ENCODE measurements at regions not wholly inside any gene's neighbourhood (a gene's known extent, or its start where the extent isn't known, plus 50 kb on each side); places are given as distances from the start of the nearest gene placed in this dataset.
"Not testable (repeated sequence)": the region's sequence is repeated elsewhere in the genome, so short reads cannot be mapped to it uniquely, and the experiment has no call there.

- H3K4me3 Mint-ChIP-seq = no peak overlapping the region
- intact Hi-C loops (cut with micrococcal nuclease) = no loop called here
- no peaks in the 10 kb centered on the region for H3K4me1 Mint-ChIP-seq (ENCODE audit: low read depth)
- no peak for ATAC-seq
- no peak overlapping the region for H3K27ac Mint-ChIP-seq
- ChIA-PET CTCF (interaction anchor here (1.8 kb wide), 1 partner anchor 13 kb away, joined by 6 read pairs; no protein-coding TSS in a partner anchor), POLR2A (no interaction called here)
- no peak for DNase-seq
- H3K36me3 Mint-ChIP-seq (ENCODE audit: low read depth) = no peaks in the 10 kb centered on the region
- no peak for TF ChIP-seq CTCF (IDR thresholded peaks at IDR 0.05)
- H3K9me3 Mint-ChIP-seq = peaks cover 27% of the 10 kb centered on the region
- H3K27me3 Mint-ChIP-seq = peaks cover 3% of the 10 kb centered on the region
Measured at GRCh38 chr13:59404331-59404730, 759.4 kb downstream of the DIAPH3 start.

- ATAC-seq; H3K27me3 Mint-ChIP-seq; DNase-seq; H3K27ac Mint-ChIP-seq; intact Hi-C loops (cut with micrococcal nuclease); POLR2A ChIA-PET; CTCF ChIA-PET; H3K36me3 Mint-ChIP-seq (ENCODE audit: low read depth); H3K4me1 Mint-ChIP-seq (ENCODE audit: low read depth); H3K4me3 Mint-ChIP-seq: not testable (repeated sequence)
- peaks cover 27% of the 10 kb centered on the region for H3K9me3 Mint-ChIP-seq
Measured at GRCh38 chr13:59407251-59407650, 756.5 kb downstream of the DIAPH3 start.

GRCh38 chr13:59408738-59409137 is 755.0 kb downstream of the DIAPH3 start:
- DNase-seq = no peak
- H3K4me1 Mint-ChIP-seq (ENCODE audit: low read depth) = no peaks in the 10 kb centered on the region
- H3K36me3 Mint-ChIP-seq (ENCODE audit: low read depth) = no peaks in the 10 kb centered on the region
- no peak for TF ChIP-seq CTCF (IDR thresholded peaks at IDR 0.05)
- H3K4me3 Mint-ChIP-seq = no peak overlapping the region
- no peak for ATAC-seq
- no peak overlapping the region for H3K27ac Mint-ChIP-seq
- intact Hi-C loops (cut with micrococcal nuclease) = no loop called here
- ChIA-PET CTCF (interaction anchor here (2.1 kb wide), 1 partner anchor 17 kb away, joined by 9 read pairs; no protein-coding TSS in a partner anchor), POLR2A (no interaction called here)
- H3K27me3 Mint-ChIP-seq = peaks cover 2% of the 10 kb centered on the region
- peaks cover 23% of the 10 kb centered on the region for H3K9me3 Mint-ChIP-seq

- ATAC-seq (no peak), DNase-seq (no peak)
- Mint-ChIP-seq H3K27me3 (peaks cover 2% of the 10 kb centered on the region), H3K4me1 (ENCODE audit: low read depth) (no peaks in the 10 kb centered on the region), H3K4me3 (no peak overlapping the region), H3K9me3 (peaks cover 23% of the 10 kb centered on the region), H3K36me3 (ENCODE audit: low read depth) (no peaks in the 10 kb centered on the region), H3K27ac (no peak overlapping the region)
- intact Hi-C loops (cut with micrococcal nuclease) = no loop called here
- TF ChIP-seq CTCF (IDR thresholded peaks at IDR 0.05) = no peak
- ChIA-PET CTCF (interaction anchor here (2.1 kb wide), 1 partner anchor 18 kb away, joined by 9 read pairs; no protein-coding TSS in a partner anchor), POLR2A (no interaction called here)
Measured at GRCh38 chr13:59409211-59409610, 754.5 kb downstream of the DIAPH3 start.

GRCh38 chr13:59409634-59410200 is 754.0 kb downstream of the DIAPH3 start:
- intact Hi-C loops (cut with micrococcal nuclease) = no loop called here
- ATAC-seq = no peak
- H3K27ac Mint-ChIP-seq = no peak overlapping the region
- H3K27me3 Mint-ChIP-seq = peaks cover 2% of the 10 kb centered on the region
- DNase-seq = no peak
- ChIA-PET POLR2A (no interaction called here), CTCF (interaction anchor here (2.1 kb wide), 1 partner anchor 18 kb away, joined by 9 read pairs; no protein-coding TSS in a partner anchor)
- no peak for TF ChIP-seq CTCF (IDR thresholded peaks at IDR 0.05)
- H3K4me3 Mint-ChIP-seq = no peak overlapping the region
- no peaks in the 10 kb centered on the region for H3K4me1 Mint-ChIP-seq (ENCODE audit: low read depth)
- peaks cover 23% of the 10 kb centered on the region for H3K9me3 Mint-ChIP-seq
- H3K36me3 Mint-ChIP-seq (ENCODE audit: low read depth) = no peaks in the 10 kb centered on the region

All from activated CD8-positive, alpha-beta T cell treated with anti-CD3 and anti-CD28 coated beads for 36 hours (primary cell).